GM21717 (cell line): ENCODE measurements at regions not wholly inside any gene's neighbourhood (a gene's known extent, or its start where the extent isn't known, plus 50 kb on each side); places are given as distances from the start of the nearest gene placed in this dataset.

Experiments used
- ATAC-seq: cut with Tn5 transposase; IDR thresholded peaks from one replicate; pipeline ENCODE4 v1.9.1; 2021; ENCODE audit warnings: mild to moderate bottlenecking, moderate library complexity; ENCODE audit not compliant: unreplicated experiment

- no peak for ATAC-seq
These were observed 318.6 kb downstream of the ZSWIM6 start for GRCh38 chr5:61650661-61651060.

DNA sequence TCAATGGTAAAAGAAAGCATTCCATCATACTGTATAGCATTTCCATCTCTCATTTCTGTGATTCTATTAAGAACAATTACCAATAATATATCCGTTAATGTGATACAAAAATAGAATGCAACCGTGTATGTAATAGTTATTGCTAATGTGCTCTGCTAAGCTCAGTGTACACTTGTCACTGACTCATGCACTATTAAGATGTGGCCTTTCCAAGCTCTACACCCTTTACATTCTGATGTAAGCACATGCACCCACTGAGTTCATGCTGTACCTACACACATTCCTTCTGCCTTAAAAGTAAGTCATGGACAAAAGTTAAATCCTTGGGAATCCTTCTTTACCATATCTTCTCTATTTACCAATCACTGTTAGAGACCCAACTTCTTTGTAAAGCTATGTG lies 319.1 kb downstream of the ZSWIM6 start:
- no peak for ATAC-seq

GRCh38 chr5:61652916-61653315 lies 320.9 kb downstream of the ZSWIM6 start:
- no peak for ATAC-seq

- no peak for ATAC-seq
These were observed 321.9 kb downstream of the ZSWIM6 start for GRCh38 chr5:61653807-61654580.

GRCh38 chr5:61654876-61655275 lies 322.8 kb downstream of the ZSWIM6 start:
- no peak for ATAC-seq

- ATAC-seq, result no peak
These were observed 325.0 kb downstream of the ZSWIM6 start for GRCh38 chr5:61657010-61657409.

DNA sequence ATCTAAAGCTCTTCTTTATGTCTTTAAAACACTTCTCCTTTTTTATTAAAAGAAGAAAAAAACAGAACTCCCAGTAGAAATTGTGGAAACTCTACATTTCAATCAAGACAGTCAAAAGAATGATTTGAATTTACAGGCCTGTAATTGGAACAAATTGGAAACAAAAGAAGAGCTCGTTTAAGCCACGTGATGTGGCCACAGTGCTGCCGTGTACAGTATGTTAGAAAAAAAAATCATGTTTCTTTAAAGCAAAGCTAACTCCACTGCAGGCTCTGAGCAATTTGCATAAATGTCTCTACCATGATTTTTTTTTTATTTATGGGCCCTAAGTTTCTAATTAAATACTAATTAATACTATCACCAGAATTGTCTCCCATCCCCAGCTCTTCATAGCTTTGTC lies 325.6 kb downstream of the ZSWIM6 start:
- ATAC-seq, result no peak

DNA sequence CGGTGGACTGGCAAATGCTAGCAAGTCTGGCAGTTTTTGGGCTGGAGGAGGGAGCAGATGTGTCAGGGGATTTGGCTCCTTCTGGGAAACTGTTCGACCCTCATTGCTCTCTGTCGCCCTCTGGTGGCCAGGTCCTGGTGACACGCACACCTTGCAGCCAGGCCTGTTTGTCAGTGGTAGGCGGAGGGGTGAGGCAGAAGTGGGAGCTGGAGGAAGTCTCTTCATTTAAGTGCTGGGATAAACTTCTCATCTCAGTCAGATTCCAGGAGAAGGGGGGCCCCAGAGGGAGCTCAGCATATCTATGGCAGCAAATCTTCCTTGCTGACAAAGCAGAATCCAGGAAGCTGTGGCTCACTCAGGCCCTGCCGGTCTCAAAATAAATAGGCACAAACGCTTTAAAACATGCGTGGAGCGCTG lies 326.5 kb downstream of the ZSWIM6 start:
- peak; percentile 81 for ATAC-seq

DNA sequence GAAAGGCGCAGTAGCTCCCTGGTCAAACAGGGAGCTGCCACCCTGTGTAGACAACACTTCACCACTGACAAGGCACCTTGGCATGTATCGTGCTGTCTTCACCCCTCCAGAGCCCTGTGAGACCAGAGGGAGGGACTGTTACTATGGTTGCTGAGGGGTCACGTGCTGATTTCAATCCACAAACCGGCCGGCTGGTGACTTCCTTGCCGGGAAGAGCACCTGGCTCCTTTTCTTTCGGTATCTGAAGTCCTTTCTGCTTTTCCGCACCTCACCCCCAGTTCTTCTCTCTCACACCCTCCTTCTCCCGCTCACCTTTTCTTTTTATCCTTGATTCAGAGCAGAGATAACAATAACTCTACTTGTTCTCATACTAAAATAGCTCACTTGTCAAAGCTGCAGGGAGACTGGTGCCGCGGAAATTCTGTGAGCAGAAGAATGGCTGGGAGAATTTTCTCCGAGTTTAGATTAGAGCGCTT lies 327.2 kb downstream of the ZSWIM6 start:
- no peak for ATAC-seq

GRCh38 chr5:61662670-61663069 lies 330.6 kb downstream of the ZSWIM6 start:
- ATAC-seq, result no peak

- no peak for ATAC-seq
These were observed 334.1 kb downstream of the ZSWIM6 start for GRCh38 chr5:61666064-61666621.

GRCh38 chr5:61667525-61668218 lies 335.6 kb downstream of the ZSWIM6 start:
- no peak for ATAC-seq

DNA sequence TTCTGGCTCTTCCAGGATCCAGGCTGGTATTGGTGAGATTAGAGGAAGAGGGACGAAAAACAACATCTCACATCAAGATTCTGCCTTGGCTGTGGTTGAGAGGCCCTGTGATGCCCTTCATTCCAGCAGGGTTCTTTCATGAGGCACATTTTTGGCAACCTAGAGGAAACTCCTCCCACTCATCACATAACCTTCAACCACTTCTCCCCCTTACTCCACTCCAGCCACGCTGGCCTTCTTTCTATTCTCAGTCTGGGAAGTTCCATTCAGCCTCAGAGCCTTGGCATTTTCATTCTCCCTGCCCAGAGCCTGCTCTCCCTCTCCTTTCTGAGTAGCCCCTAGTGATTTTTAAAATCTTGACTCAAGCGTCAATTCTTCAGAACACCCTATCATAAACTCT lies 337.5 kb downstream of the ZSWIM6 start:
- ATAC-seq, result no peak

GRCh38 chr5:61670941-61671340 lies 338.9 kb downstream of the ZSWIM6 start:
- ATAC-seq, result no peak

- ATAC-seq, result no peak
These were observed 341.1 kb downstream of the ZSWIM6 start for GRCh38 chr5:61673007-61673735.

DNA sequence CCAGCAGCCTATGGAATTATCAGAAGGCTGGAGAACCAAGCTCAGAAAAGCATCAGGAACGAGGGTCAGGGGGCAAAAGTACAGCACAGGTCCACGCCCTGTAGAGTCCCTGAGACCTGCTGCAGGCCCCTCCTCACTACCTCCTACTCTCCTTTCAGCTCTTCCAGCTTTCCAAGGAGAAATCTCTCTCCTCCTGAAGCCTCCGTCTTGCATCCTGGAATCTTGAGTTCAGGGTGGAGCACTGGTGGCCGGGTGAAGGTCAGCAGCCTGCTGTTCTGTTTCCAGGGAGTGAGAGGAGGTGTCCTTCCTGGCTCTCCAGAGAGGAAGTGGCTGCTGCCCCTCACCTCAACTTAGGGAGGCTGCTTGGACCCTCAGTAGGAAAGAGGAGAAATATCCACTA lies 342.3 kb downstream of the ZSWIM6 start:
- ATAC-seq, result no peak

DNA sequence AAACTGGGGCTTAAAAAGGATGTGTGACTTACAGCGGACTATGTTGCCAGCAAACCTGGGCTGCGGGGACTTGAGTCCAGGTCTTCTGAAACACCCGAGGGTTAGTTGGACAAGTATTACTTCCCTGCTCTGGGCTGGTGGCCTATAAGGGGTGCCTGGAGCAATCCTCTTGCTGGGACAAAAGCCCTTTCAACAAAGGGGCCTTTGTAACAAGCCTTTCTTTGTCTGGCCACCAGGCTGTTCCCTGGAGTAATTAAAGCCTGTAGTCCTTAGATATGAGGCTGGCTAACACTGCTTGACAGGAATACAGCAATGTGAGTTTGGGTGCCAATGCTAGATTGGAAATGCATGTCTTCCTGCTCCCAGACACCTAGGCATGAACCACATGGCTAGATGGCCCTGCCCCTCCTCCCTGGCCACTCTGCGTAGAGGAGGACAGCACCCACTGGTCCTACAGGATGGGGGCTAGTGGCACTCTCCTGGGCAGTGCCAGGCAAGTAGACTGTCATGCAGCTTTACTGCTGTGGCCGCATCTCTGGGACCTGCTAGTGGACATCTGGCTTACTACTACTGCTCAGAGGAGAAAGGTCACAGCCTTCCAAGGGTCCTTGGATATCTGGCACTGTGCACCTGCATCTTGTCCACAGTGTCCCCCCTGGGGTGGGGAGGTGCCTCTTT lies 343.1 kb downstream of the ZSWIM6 start:
- no peak for ATAC-seq

- no peak for ATAC-seq
These were observed 345.2 kb downstream of the ZSWIM6 start for GRCh38 chr5:61677220-61677619.

- no peak for ATAC-seq
These were observed 346.9 kb downstream of the ZSWIM6 start for GRCh38 chr5:61678966-61679365.

DNA sequence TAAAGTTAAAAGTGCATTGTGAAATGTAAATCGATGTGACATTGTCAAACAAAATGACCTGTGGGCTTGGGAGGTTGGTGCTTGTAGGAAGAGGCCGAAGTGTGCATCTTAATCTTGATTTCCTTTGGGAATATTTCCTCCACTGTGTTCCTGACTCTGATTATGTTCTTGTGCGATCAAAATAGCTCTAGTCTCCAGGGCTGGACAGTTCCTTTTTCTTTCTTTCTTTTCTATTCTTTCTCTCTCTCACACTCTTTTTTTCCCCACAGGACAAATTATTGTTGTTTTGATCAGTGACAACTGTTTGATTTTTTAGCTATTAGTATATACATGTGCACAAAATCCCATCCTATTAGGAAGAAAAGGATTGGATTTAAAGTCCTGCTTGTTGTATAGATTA lies 347.5 kb downstream of the ZSWIM6 start:
- no peak for ATAC-seq

GRCh38 chr5:61680247-61680646 lies 348.2 kb downstream of the ZSWIM6 start:
- no peak for ATAC-seq
